AG04449 (cell line): ENCODE measurements at regions not wholly inside any gene's neighbourhood (a gene's known extent, or its start where the extent isn't known, plus 50 kb on each side); places are given as distances from the start of the nearest gene placed in this dataset.

ENCODE experiments used
- CTCF ChIA-PET: fragments of 350-600 bp; formaldehyde crosslinking; extraction: SDS; loops from one replicate; lab custom pipeline; 2021; ENCODE audit warnings: antibody characterized with exemption; lab: Yijun Ruan, JAX
- POLR2A ChIA-PET: fragments of 400-600, 350-600 bp; formaldehyde crosslinking; extraction: SDS; loops from one replicate; lab custom pipeline; 2020; ENCODE audit warnings: antibody characterized with exemption, inconsistent platforms; lab: Yijun Ruan, JAX
- DNase-seq: peaks from one replicate; pipeline ENCODE4 v3.0.0-alpha.2; 2010; ENCODE audit warnings: low read depth, low spot score
- H3K4me3 ChIP-seq: 2 replicates; pipeline ENCODE4 v1.5.1; 2011; ENCODE audit warnings: low read depth, mild to moderate bottlenecking, control low read depth, low read length
- CTCF ChIP-seq: IDR thresholded peaks from one replicate; pipeline ENCODE4 v1.5.1; 2011; ENCODE audit warnings: mild to moderate bottlenecking, moderate library complexity, low read length, control low read depth, inconsistent platforms; ENCODE audit not compliant: insufficient read depth; ENCODE audit errors: missing control alignments

- POLR2A ChIA-PET: no interaction called here
- no peak for TF ChIP-seq CTCF
- no peak for DNase-seq
- no peak overlapping the region for H3K4me3 ChIP-seq
- CTCF ChIA-PET: no interaction called here
These were observed 66.4 kb upstream of the MED9 start for GRCh38 chr17:17410357-17410756.

- no peak for TF ChIP-seq CTCF
- H3K4me3 ChIP-seq: no peak overlapping the region
- CTCF ChIA-PET: no interaction called here
- no peak for DNase-seq
- POLR2A ChIA-PET: no interaction called here
These were observed 65.1 kb upstream of the MED9 start for GRCh38 chr17:17411692-17412091.

- TF ChIP-seq CTCF: no peak
- CTCF ChIA-PET: interaction anchor here (1.0 kb wide), 1 partner anchor 201 kb away, joined by 3 read pairs; no protein-coding TSS in a partner anchor
- POLR2A ChIA-PET: no interaction called here
- no peak overlapping the region for H3K4me3 ChIP-seq
- no peak for DNase-seq
These were observed 64.5 kb upstream of the MED9 start for GRCh38 chr17:17412326-17412725.

- no peak for DNase-seq
- H3K4me3 ChIP-seq: no peak overlapping the region
- ChIA-PET POLR2A (no interaction called here), CTCF (no interaction called here)
- no peak for TF ChIP-seq CTCF
These were observed 63.5 kb upstream of the MED9 start for GRCh38 chr17:17413215-17413792.

- TF ChIP-seq CTCF: no peak
- POLR2A ChIA-PET: no interaction called here
- DNase-seq: no peak
- no peak overlapping the region for H3K4me3 ChIP-seq
- CTCF ChIA-PET: interaction anchor here (1.1 kb wide), 1 partner anchor 83 kb away, joined by 5 read pairs; the partner anchor contains the start of gene RASD1
These were observed 63.0 kb upstream of the MED9 start for GRCh38 chr17:17413821-17414220.

GRCh38 chr17:17414341-17414805, 62.4 kb upstream of the MED9 start:
- ChIA-PET POLR2A (interaction anchor here (0.6 kb wide), 1 partner anchor 75 kb away, joined by 3 read pairs; no protein-coding TSS in a partner anchor), CTCF (interaction anchor here (1.0 to 1.1 kb wide), 2 partner anchors 14 to 82 kb away, joined by 3 to 5 read pairs; partner anchors contain the start of gene RASD1)
- TF ChIP-seq CTCF: no peak
- no peak for DNase-seq
- H3K4me3 ChIP-seq: no peak overlapping the region
